ENCODE measurements at regions not wholly inside any gene's neighbourhood (a gene's known extent, or its start where the extent isn't known, plus 50 kb on each side); places are given as distances from the start of the nearest gene placed in this dataset.

DNA sequence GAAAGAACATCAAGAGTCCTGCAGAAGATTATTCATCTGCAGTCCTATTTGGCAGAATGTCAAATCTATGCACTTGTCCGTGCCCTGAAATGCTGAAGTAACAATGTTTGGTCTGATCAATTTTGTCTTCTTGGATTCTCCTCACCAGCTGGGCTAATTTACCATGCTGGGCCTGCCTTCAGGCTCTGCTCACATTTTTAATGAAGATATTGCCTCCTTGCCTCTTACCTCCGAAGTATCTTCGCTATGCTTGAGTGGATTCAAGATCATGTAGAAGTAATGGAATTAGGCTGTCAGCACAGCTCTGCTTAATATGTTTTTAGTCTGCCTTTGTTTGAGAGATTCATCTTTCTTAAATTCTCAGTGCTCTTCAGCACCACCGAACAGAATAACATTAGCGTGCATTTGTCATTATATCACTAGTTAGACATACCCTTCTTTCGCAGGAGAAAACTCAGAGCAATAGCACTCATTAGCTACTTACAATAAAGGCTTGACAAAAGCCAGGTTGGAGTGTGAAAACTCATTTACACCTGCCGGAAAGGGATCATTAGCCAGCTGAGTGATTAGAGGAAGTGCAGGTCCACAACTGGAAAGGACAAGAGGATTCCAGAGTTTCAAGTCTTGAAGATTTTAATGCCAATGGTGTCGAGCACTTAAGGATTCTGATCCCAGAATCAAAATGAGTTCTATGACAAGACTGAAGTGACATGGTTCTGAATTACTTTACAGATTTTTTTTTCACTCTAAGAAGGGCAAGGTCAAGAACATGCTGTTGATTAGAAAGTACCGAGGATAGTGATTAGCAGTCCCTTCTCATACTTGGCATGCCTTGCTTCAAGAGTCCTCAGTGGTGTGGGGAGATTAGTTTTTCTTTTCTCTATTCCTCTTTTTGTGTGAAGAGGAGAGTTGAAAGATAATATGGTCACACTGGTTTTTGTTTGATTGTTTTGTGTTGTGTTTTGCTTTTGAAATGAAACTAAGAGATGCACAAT, 405.6 kb upstream of the TOM1L1 start:
- TF ChIP-seq, protein P1, sequence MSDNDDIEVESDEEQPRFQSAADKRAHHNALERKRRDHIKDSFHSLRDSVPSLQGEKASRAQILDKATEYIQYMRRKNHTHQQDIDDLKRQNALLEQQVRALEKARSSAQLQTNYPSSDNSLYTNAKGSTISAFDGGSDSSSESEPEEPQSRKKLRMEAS (IDR thresholded peaks at IDR 0.05) = no peak
- TF ChIP-seq, protein P2, sequence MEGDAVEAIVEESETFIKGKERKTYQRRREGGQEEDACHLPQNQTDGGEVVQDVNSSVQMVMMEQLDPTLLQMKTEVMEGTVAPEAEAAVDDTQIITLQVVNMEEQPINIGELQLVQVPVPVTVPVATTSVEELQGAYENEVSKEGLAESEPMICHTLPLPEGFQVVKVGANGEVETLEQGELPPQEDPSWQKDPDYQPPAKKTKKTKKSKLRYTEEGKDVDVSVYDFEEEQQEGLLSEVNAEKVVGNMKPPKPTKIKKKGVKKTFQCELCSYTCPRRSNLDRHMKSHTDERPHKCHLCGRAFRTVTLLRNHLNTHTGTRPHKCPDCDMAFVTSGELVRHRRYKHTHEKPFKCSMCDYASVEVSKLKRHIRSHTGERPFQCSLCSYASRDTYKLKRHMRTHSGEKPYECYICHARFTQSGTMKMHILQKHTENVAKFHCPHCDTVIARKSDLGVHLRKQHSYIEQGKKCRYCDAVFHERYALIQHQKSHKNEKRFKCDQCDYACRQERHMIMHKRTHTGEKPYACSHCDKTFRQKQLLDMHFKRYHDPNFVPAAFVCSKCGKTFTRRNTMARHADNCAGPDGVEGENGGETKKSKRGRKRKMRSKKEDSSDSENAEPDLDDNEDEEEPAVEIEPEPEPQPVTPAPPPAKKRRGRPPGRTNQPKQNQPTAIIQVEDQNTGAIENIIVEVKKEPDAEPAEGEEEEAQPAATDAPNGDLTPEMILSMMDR (IDR thresholded peaks at IDR 0.05; ENCODE audit: low read depth, low read length, missing input control) = no peak
- TF ChIP-seq FOXA1 (IDR thresholded peaks at IDR 0.05) = no peak
- no peak for TF ChIP-seq JUND (IDR thresholded peaks at IDR 0.05)
- no peak for TF ChIP-seq SP1 (IDR thresholded peaks at IDR 0.05)
- TF ChIP-seq EGR1 (IDR thresholded peaks at IDR 0.05; ENCODE audit: low read depth in 2 of 2) = no peak
- TF ChIP-seq, protein P3, sequence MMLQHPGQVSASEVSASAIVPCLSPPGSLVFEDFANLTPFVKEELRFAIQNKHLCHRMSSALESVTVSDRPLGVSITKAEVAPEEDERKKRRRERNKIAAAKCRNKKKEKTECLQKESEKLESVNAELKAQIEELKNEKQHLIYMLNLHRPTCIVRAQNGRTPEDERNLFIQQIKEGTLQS (IDR thresholded peaks at IDR 0.05) = no peak
- no peak for TF ChIP-seq HNF4G (IDR thresholded peaks at IDR 0.05)
- no peak for TF ChIP-seq TAF1 (conservative IDR thresholded peaks at IDR 0.05)
- TF ChIP-seq, protein P4, sequence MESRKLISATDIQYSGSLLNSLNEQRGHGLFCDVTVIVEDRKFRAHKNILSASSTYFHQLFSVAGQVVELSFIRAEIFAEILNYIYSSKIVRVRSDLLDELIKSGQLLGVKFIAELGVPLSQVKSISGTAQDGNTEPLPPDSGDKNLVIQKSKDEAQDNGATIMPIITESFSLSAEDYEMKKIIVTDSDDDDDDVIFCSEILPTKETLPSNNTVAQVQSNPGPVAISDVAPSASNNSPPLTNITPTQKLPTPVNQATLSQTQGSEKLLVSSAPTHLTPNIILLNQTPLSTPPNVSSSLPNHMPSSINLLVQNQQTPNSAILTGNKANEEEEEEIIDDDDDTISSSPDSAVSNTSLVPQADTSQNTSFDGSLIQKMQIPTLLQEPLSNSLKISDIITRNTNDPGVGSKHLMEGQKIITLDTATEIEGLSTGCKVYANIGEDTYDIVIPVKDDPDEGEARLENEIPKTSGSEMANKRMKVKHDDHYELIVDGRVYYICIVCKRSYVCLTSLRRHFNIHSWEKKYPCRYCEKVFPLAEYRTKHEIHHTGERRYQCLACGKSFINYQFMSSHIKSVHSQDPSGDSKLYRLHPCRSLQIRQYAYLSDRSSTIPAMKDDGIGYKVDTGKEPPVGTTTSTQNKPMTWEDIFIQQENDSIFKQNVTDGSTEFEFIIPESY (IDR thresholded peaks at IDR 0.05) = no peak

Data from liver (tissue), 3 donors.